PC-9 (cell line): ENCODE measurements at regions not wholly inside any gene's neighbourhood (a gene's known extent, or its start where the extent isn't known, plus 50 kb on each side); places are given as distances from the start of the nearest gene placed in this dataset.

Experiments
- CTCF ChIP-seq: fragments of 200-600 bp; sonication (generic); conservative IDR thresholded peaks from 2 replicates; pipeline ENCODE4 v1.6.1; 2017; ENCODE audit warnings: mixed run types, antibody characterized with exemption, mild to moderate bottlenecking, moderate library complexity
- EZH2 ChIP-seq: fragments of 200-600 bp; sonication (generic); IDR thresholded peaks from 2 replicates; pipeline ENCODE4 v1.8.0; 2017; ENCODE audit warnings: antibody characterized with exemption, low read depth

- TF ChIP-seq CTCF (no peak), EZH2 (no peak)
These were observed 255.0 kb downstream of the MAGEB5 start for GRCh38 chrX:26470941-26471340.
